AG04450 (cell line): ENCODE measurements at regions not wholly inside any gene's neighbourhood (a gene's known extent, or its start where the extent isn't known, plus 50 kb on each side); places are given as distances from the start of the nearest gene placed in this dataset.
"Not testable (repeated sequence)": the region's sequence is repeated elsewhere in the genome, so short reads cannot be mapped to it uniquely, and the experiment has no call there.

ENCODE experiments used
- CTCF ChIA-PET: fragments of 300-600, 350-600 bp; formaldehyde crosslinking; extraction: SDS; loops from one replicate; lab custom pipeline; 2022; ENCODE audit warnings: antibody characterized with exemption, inconsistent platforms; lab: Charles Lee
- POLR2A ChIA-PET: fragments of 350-600 bp; formaldehyde crosslinking; extraction: SDS; loops from one replicate; lab custom pipeline; 2021; ENCODE audit warnings: antibody characterized with exemption, inconsistent platforms; lab: Yijun Ruan, JAX
- DNase-seq: peaks from one replicate; pipeline ENCODE4 v3.0.0-alpha.2; 2011; ENCODE audit warnings: low read depth, low spot score
- H3K27ac ChIP-seq: one replicate; pipeline ENCODE4 v1.5.1; 2012; ENCODE audit warnings: low read depth, low read length, control low read depth
- H3K27me3 ChIP-seq: one replicate; pipeline ENCODE4 v1.6.0; 2012; ENCODE audit warnings: low read length; ENCODE audit not compliant: control insufficient read depth, insufficient read depth
- H3K4me3 ChIP-seq: 2 replicates; pipeline ENCODE4 v1.5.1; 2011; ENCODE audit warnings: mild to moderate bottlenecking, low read depth, low read length, control low read depth
- H3K9me3 ChIP-seq: 2 replicates; pipeline ENCODE4 v1.5.1; 2012; ENCODE audit warnings: low read length; ENCODE audit not compliant: control insufficient read depth, insufficient read depth
- CTCF ChIP-seq: IDR thresholded peaks from 2 replicates; pipeline ENCODE4 v1.5.1; 2011; ENCODE audit warnings: low read depth, low read length, control low read depth, inconsistent platforms

GRCh38 chr16:7775072-7775488 lies 442.4 kb downstream of the RBFOX1 start:
- H3K4me3 ChIP-seq: no peak overlapping the region
- H3K27me3 ChIP-seq: no peaks in the 10 kb centered on the region
- ChIA-PET POLR2A (no interaction called here), CTCF (no interaction called here)
- DNase-seq: no peak
- no peak overlapping the region for H3K27ac ChIP-seq
- peaks cover 25% of the 10 kb centered on the region for H3K9me3 ChIP-seq
- no peak for TF ChIP-seq CTCF

GRCh38 chr16:7772722-7773121 lies 440.1 kb downstream of the RBFOX1 start:
- no peak for TF ChIP-seq CTCF
- H3K27me3 ChIP-seq: no peaks in the 10 kb centered on the region
- peaks cover 35% of the 10 kb centered on the region for H3K9me3 ChIP-seq
- DNase-seq: no peak
- H3K4me3 ChIP-seq: no peak overlapping the region
- CTCF ChIA-PET: no interaction called here
- POLR2A ChIA-PET: no interaction called here
- no peak overlapping the region for H3K27ac ChIP-seq

GRCh38 chr16:7769091-7769490 lies 436.4 kb downstream of the RBFOX1 start:
- POLR2A ChIA-PET, H3K4me3 ChIP-seq, CTCF ChIA-PET, DNase-seq, H3K27ac ChIP-seq, H3K27me3 ChIP-seq: not testable (repeated sequence)
- H3K9me3 ChIP-seq: peaks cover 43% of the 10 kb centered on the region

- no peak overlapping the region for H3K4me3 ChIP-seq
- ChIA-PET POLR2A (no interaction called here), CTCF (no interaction called here)
- peaks cover 34% of the 10 kb centered on the region for H3K9me3 ChIP-seq
- H3K27me3 ChIP-seq: no peaks in the 10 kb centered on the region
- TF ChIP-seq CTCF: no peak
- H3K27ac ChIP-seq: no peak overlapping the region
- no peak for DNase-seq
Measured at GRCh38 chr16:7765079-7765550, 432.5 kb downstream of the RBFOX1 start.

- ChIA-PET CTCF (no interaction called here), POLR2A (no interaction called here)
- H3K27ac ChIP-seq: no peak overlapping the region
- H3K4me3 ChIP-seq: no peak overlapping the region
- no peaks in the 10 kb centered on the region for H3K27me3 ChIP-seq
- H3K9me3 ChIP-seq: peaks cover 26% of the 10 kb centered on the region
- DNase-seq: no peak
- no peak for TF ChIP-seq CTCF
Measured at GRCh38 chr16:7763111-7763510, 430.5 kb downstream of the RBFOX1 start.
